Right lobe of liver (tissue), 4 donors: ENCODE measurements at regions not wholly inside any gene's neighbourhood (a gene's known extent, or its start where the extent isn't known, plus 50 kb on each side); places are given as distances from the start of the nearest gene placed in this dataset.

Source experiments
- POLR2A ChIP-seq: fragments of 450-650 bp; IDR thresholded peaks from one replicate; pipeline ENCODE4 v1.6.1; 2017; ENCODE audit warnings: antibody characterized with exemption, mild to moderate bottlenecking
- TF ChIP-seq, protein P1 (sequence below), 4 donors: fragments of 200-600 bp in 3 of 4; fragments of 450-650 bp in 1 of 4; IDR thresholded peaks; one replicate each; pipeline versions ENCODE4 v1.5.1 to v1.8.0; 2016 to 2022; ENCODE audit warnings: antibody characterized with exemption in 4 of 4, mild to moderate bottlenecking in 2 of 4
- donor health status: DM: no; HTN: no; CAD: no.
- donor health status: DM: no; HTN: no; CAD: no.
- donor health status: DM: no; HTN: yes; CAD: no.

DNA sequence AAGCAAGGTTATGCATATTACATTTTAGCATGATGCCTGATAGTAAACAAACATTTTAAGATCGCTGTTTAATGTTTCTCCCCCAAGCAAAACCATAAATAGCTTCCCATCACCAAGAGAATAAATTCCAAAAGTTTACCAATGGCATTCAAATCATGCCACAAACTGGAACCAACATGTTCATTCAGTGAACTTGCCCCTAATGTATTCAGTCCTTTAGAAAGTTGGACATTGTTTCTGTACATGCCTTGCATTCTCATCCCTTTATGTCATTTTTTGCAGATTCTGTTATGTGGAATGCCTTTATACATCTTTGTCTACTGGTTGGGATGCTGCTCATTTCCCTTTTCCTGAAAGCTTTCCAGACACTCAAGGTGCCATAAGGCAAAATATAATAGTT, 105.5 kb downstream of the PYDC2 start:
- TF ChIP-seq, protein P1, sequence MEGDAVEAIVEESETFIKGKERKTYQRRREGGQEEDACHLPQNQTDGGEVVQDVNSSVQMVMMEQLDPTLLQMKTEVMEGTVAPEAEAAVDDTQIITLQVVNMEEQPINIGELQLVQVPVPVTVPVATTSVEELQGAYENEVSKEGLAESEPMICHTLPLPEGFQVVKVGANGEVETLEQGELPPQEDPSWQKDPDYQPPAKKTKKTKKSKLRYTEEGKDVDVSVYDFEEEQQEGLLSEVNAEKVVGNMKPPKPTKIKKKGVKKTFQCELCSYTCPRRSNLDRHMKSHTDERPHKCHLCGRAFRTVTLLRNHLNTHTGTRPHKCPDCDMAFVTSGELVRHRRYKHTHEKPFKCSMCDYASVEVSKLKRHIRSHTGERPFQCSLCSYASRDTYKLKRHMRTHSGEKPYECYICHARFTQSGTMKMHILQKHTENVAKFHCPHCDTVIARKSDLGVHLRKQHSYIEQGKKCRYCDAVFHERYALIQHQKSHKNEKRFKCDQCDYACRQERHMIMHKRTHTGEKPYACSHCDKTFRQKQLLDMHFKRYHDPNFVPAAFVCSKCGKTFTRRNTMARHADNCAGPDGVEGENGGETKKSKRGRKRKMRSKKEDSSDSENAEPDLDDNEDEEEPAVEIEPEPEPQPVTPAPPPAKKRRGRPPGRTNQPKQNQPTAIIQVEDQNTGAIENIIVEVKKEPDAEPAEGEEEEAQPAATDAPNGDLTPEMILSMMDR (IDR thresholded peaks at IDR 0.05): no peak
- no peak for TF ChIP-seq POLR2A
